ENCODE measurements at regions not wholly inside any gene's neighbourhood (a gene's known extent, or its start where the extent isn't known, plus 50 kb on each side); places are given as distances from the start of the nearest gene placed in this dataset.

DNA sequence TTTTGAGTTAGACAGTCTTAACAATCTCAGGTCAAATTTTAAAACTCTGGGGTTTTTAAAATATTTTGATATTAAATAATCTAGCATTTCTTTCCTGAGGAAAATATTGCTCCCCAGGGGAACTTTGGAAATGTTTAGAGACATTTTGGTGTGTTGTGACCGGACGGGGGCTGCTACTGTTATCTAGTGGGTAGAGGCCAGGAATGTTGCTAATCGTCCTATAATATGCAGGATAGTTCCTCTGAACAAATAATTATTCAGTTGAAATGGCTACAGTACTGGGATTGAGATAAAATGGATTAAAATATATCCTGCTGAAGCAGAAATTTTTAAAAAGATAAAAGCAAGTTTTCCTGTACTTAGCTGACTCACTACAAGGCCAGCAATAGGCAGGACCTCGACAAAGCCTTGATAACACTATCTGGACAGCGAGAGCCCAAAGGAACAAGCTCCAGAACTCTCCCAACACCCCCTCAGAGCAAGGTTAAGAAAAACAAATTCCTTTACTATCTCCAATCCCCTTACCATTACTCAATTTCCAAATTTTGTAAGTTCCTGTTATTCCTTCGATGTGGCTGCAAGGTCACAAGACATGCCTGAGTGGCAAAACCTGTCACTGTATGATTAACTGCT lies 1407.4 kb downstream of the SUCLG1 start:
- TF ChIP-seq EZH2 (IDR thresholded peaks at IDR 0.05; ENCODE audit: insufficient read depth, poor library complexity, severe bottlenecking) (no peak), EZH2phosphoT487 (IDR thresholded peaks at IDR 0.05; ENCODE audit: insufficient read depth, low read depth) (no peak)

Data from GM23248 (cell line).